Panc1 (cell line): ENCODE measurements at regions not wholly inside any gene's neighbourhood (a gene's known extent, or its start where the extent isn't known, plus 50 kb on each side); places are given as distances from the start of the nearest gene placed in this dataset.
"Not testable (repeated sequence)": the region's sequence is repeated elsewhere in the genome, so short reads cannot be mapped to it uniquely, and the experiment has no call there.

Experiments used
- CTCF ChIP-seq: fragments of 450-650 bp; IDR thresholded peaks from 2 replicates; pipeline ENCODE4 v1.5.1; 2017; ENCODE audit warnings: mild to moderate bottlenecking
- POLR2AphosphoS5 ChIP-seq: IDR thresholded peaks from 2 replicates; pipeline ENCODE4 v1.6.1; 2012; ENCODE audit warnings: mild to moderate bottlenecking, low read depth, low read length, moderate library complexity
- REST ChIP-seq, 2 experiments: IDR thresholded peaks; 2 replicates each; pipeline ENCODE4 v1.6.1; 2011 to 2012; ENCODE audit warnings: low read depth in 2 of 2, control low read depth in 1 of 2, low read length in 1 of 2, mild to moderate bottlenecking in 1 of 2, moderate library complexity in 1 of 2; ENCODE audit not compliant: insufficient read depth in 1 of 2
- SIN3A ChIP-seq: IDR thresholded peaks from 2 replicates; pipeline ENCODE4 v1.6.1; 2012; ENCODE audit warnings: low read depth, mild to moderate bottlenecking, low read length, moderate library complexity, borderline replicate concordance; ENCODE audit not compliant: insufficient read depth

- TF ChIP-seq CTCF; POLR2AphosphoS5; REST (IDR thresholded peaks at IDR 0.05; ENCODE audit: insufficient read depth in 1 of 2, low read depth in 2 of 2, low read length in 1 of 2); SIN3A: not testable (repeated sequence)
Measured at GRCh38 chr16:88274126-88274750, 108.5 kb upstream of the ZNF469 start.
